Panc1 (cell line): ENCODE measurements at regions not wholly inside any gene's neighbourhood (a gene's known extent, or its start where the extent isn't known, plus 50 kb on each side); places are given as distances from the start of the nearest gene placed in this dataset.

Experiments used
- CTCF ChIP-seq: fragments of 450-650 bp; IDR thresholded peaks from 2 replicates; pipeline ENCODE4 v1.5.1; 2017; ENCODE audit warnings: mild to moderate bottlenecking
- POLR2AphosphoS5 ChIP-seq: IDR thresholded peaks from 2 replicates; pipeline ENCODE4 v1.6.1; 2012; ENCODE audit warnings: mild to moderate bottlenecking, low read depth, low read length, moderate library complexity
- REST ChIP-seq, 2 experiments: IDR thresholded peaks; 2 replicates each; pipeline ENCODE4 v1.6.1; 2011 to 2012; ENCODE audit warnings: low read depth in 2 of 2, control low read depth in 1 of 2, low read length in 1 of 2, mild to moderate bottlenecking in 1 of 2, moderate library complexity in 1 of 2; ENCODE audit not compliant: insufficient read depth in 1 of 2
- SIN3A ChIP-seq: IDR thresholded peaks from 2 replicates; pipeline ENCODE4 v1.6.1; 2012; ENCODE audit warnings: low read depth, mild to moderate bottlenecking, low read length, moderate library complexity, borderline replicate concordance; ENCODE audit not compliant: insufficient read depth

GRCh38 chr17:34758718-34759117 lies 179.3 kb downstream of the TMEM132E start:
- TF ChIP-seq CTCF (no peak), POLR2AphosphoS5 (no peak), SIN3A (no peak), REST (IDR thresholded peaks at IDR 0.05; ENCODE audit: insufficient read depth in 1 of 2, low read depth in 2 of 2, low read length in 1 of 2) (no peak)
